ENCODE measurements at regions not wholly inside any gene's neighbourhood (a gene's known extent, or its start where the extent isn't known, plus 50 kb on each side); places are given as distances from the start of the nearest gene placed in this dataset.
A peak's percentile ranks its signal among the peaks of the same experiment; 100 is the strongest.

DNA sequence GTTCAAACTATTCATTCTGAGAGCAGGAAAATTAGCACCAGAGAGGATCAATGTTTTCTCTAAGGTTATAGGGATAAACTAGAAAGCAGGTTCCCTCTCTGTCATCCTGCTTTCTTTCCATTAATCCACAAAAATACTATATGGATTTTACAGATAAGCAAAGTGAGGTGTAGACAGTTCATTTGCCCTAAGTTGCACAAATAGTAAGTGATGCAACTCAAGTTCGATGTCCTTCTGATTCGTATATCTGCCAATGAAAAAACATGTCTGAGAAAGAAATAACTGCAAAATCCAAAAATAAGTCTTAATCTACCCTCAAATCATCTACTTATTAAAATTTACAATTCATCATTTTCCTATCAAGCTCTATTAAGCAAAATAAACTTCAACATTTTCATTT lies 254.6 kb upstream of the USP15 start (continued):
- no peak for TF ChIP-seq EZH2 (IDR thresholded peaks at IDR 0.05)
- TF ChIP-seq, protein P1, sequence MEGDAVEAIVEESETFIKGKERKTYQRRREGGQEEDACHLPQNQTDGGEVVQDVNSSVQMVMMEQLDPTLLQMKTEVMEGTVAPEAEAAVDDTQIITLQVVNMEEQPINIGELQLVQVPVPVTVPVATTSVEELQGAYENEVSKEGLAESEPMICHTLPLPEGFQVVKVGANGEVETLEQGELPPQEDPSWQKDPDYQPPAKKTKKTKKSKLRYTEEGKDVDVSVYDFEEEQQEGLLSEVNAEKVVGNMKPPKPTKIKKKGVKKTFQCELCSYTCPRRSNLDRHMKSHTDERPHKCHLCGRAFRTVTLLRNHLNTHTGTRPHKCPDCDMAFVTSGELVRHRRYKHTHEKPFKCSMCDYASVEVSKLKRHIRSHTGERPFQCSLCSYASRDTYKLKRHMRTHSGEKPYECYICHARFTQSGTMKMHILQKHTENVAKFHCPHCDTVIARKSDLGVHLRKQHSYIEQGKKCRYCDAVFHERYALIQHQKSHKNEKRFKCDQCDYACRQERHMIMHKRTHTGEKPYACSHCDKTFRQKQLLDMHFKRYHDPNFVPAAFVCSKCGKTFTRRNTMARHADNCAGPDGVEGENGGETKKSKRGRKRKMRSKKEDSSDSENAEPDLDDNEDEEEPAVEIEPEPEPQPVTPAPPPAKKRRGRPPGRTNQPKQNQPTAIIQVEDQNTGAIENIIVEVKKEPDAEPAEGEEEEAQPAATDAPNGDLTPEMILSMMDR (IDR thresholded peaks at IDR 0.05 in 2 of 3, conservative IDR thresholded peaks at IDR 0.05 in 1 of 3; ENCODE audit: borderline replicate concordance in 1 of 3, insufficient read depth in 1 of 3, low read depth in 2 of 3, low read length in 2 of 3) = no peak
- TF ChIP-seq SIN3A (IDR thresholded peaks at IDR 0.05; ENCODE audit: low read depth) = no peak
- no peak for TF ChIP-seq SRF (IDR thresholded peaks at IDR 0.05; ENCODE audit: low read depth)
- no peak for TF ChIP-seq EZH2phosphoT487 (IDR thresholded peaks at IDR 0.05; ENCODE audit: borderline replicate concordance)
- TF ChIP-seq CEBPB (IDR thresholded peaks at IDR 0.05; ENCODE audit: low read depth) = no peak
- TF ChIP-seq SP1 (IDR thresholded peaks at IDR 0.05; ENCODE audit: low read depth) = no peak
- no peak for TF ChIP-seq FOSL1 (IDR thresholded peaks at IDR 0.05; ENCODE audit: low read depth)

DNA sequence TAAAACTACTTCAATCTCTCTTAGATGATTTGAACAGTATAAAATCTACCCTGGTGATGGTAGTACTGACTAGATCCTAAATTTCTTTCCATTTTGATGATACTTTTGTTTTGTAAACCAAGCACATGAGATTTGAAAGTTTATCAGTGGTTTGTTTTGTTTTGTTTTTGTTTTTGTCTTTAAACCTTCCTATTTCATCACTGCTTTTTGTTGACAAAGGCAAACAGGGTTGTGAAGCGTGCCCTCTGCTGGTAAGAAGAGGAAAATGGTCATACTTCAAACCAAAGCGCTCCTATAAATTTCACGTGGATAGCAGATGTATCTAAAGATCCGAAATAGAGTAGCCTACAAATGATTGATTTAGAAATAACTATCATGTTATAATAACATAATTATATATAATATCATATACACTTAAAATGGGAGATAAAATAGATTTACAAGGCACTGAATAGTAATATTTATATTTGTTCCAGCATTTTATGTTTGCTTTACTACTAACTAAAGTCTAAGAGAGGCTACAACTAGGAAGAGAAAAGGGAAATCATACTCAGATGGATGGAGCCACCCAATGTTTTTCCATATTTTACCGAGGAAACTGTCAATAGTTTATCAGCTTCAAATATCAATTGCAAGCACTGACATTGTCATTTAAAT lies 254.0 kb upstream of the USP15 start:
- Histone ChIP-seq H3K4me3 (replicated peaks in 1 of 2; ENCODE audit: low read depth in 1 of 2, low read length in 2 of 2) (no peak overlapping the region), H4K20me1 (ENCODE audit: insufficient read depth) (no peaks in the 10 kb centered on the region), H3K4me1 (ENCODE audit: control insufficient read depth in 1 of 2, insufficient read depth in 2 of 2, low read length in 2 of 2) (no peaks in the 10 kb centered on the region), H3K79me2 (ENCODE audit: insufficient read depth, low read length) (no peaks in the 10 kb centered on the region), H3K9ac (ENCODE audit: low read length) (no peak overlapping the region), H3K36me3 (ENCODE audit: control insufficient read depth in 1 of 2, insufficient read depth in 2 of 2, low read length in 2 of 2) (no peaks in the 10 kb centered on the region), H3K9me3 (ENCODE audit: control insufficient read depth in 1 of 2, insufficient read depth in 1 of 2, low read depth in 1 of 2, low read length in 2 of 2) (no peaks in the 10 kb centered on the region), H3K27me3 (ENCODE audit: insufficient read depth, low read length) (no peaks in the 10 kb centered on the region), H3K4me2 (ENCODE audit: low read length) (no peak overlapping the region), H2AFZ (ENCODE audit: low read depth, low read length, poor library complexity, severe bottlenecking) (peak overlapping the region; percentile 64), H3K9me2 (ENCODE audit: insufficient read depth) (no peaks in the 10 kb centered on the region), H3K27ac (ENCODE audit: low read depth, low read length) (no peak overlapping the region)
- TF ChIP-seq, protein P1 (IDR thresholded peaks at IDR 0.05 in 2 of 3, conservative IDR thresholded peaks at IDR 0.05 in 1 of 3; ENCODE audit: borderline replicate concordance in 1 of 3, insufficient read depth in 1 of 3, low read depth in 2 of 3, low read length in 2 of 3) = peak; percentile 41 to 81 (median 76); a peak in 5 of 6 replicates
- TF ChIP-seq RAD21 (IDR thresholded peaks at IDR 0.05; ENCODE audit: low read depth) (peak; percentile 58), EGR1 (IDR thresholded peaks at IDR 0.05; ENCODE audit: low read depth) (no peak), SP1 (IDR thresholded peaks at IDR 0.05; ENCODE audit: low read depth) (no peak)
- POLR2A ChIA-PET = no interaction called here
- peak; percentile 53 for ATAC-seq
- DNase-seq (ENCODE audit: low read depth, low spot score) = peak; percentile 45
- RAD21 ChIA-PET (ENCODE audit: low non-redundant PET in 1 of 2, low total read pairs in 2 of 2, uncharacterized antibody in 2 of 2, unreplicated experiment in 2 of 2) = no interaction called here
- intact Hi-C loops (cut with micrococcal nuclease) = no loop called here
- no TSS peak for BruUV-seq (replicated peaks)
- CTCF ChIA-PET = interaction anchor here (0.6 to 2.2 kb wide), 6 partner anchors 8 to 31 kb away, joined by 3 to 7 read pairs (median 3); no protein-coding TSS in a partner anchor
